ENCODE measurements at regions not wholly inside any gene's neighbourhood (a gene's known extent, or its start where the extent isn't known, plus 50 kb on each side); places are given as distances from the start of the nearest gene placed in this dataset.

DNA sequence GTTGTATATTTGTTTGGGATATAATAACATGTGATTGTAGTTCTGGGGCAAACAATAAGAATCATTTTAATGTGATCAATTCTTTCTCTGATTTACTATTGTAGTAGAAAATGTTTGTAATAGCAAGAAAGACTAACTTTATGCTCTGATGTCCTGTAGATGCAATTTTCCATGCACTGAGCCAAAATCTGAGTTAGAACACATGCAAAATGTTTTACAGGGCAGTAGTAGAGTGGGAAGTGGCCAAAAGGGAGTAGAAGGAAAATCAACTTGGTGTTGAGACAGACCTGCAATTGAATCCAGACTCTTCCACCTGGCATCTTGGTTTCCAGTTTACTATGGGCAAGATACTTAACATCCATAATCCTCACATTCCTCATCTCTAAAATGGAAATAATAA, 93.5 kb upstream of the BMP5 start:
- H3K27me3 ChIP-seq (ENCODE audit: insufficient read depth) = no peaks in the 10 kb centered on the region
- ChIA-PET CTCF (no interaction called here), POLR2A (interaction anchor here (0.5 kb wide), 1 partner anchor 136 kb away, joined by 4 read pairs; no protein-coding TSS in a partner anchor)
- peaks cover 0 to 6% of the 10 kb centered on the region in 2 experiments; a peak in 1 of 4 replicates for H3K4me1 ChIP-seq (ENCODE audit: control insufficient read depth in 1 of 2, insufficient read depth in 2 of 2, low read depth in 1 of 2, low read length in 1 of 2)
- H3K79me2 ChIP-seq (ENCODE audit: insufficient read depth) = no peaks in the 10 kb centered on the region
- no peak overlapping the region for H3K27ac ChIP-seq (ENCODE audit: low read depth in 2 of 2, low read length in 1 of 2)
- H4K20me1 ChIP-seq (ENCODE audit: insufficient read depth) = no peaks in the 10 kb centered on the region
- H2AFZ ChIP-seq (ENCODE audit: low read depth) = no peak overlapping the region
- H3K4me3 ChIP-seq (ENCODE audit: low read depth in 2 of 2, low read length in 1 of 2) = no peak overlapping the region
- no peak overlapping the region for H3K9ac ChIP-seq
- no peaks in the 10 kb centered on the region for H3K9me2 ChIP-seq
- no peak for TF ChIP-seq FOSL2 (IDR thresholded peaks at IDR 0.05; ENCODE audit: borderline replicate concordance, low read depth)
- no peak for TF ChIP-seq FOXJ3 (CRISPR knock-in tag; IDR thresholded peaks at IDR 0.05)
- no peak for TF ChIP-seq NRF1 (IDR thresholded peaks at IDR 0.05; ENCODE audit: low read depth, low read length)
- TF ChIP-seq, protein P1, sequence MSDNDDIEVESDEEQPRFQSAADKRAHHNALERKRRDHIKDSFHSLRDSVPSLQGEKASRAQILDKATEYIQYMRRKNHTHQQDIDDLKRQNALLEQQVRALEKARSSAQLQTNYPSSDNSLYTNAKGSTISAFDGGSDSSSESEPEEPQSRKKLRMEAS (IDR thresholded peaks at IDR 0.05; ENCODE audit: low read depth) = no peak
- TF ChIP-seq EZH2phosphoT487 (IDR thresholded peaks at IDR 0.05; ENCODE audit: borderline replicate concordance, low read depth) = no peak
- TF ChIP-seq RCOR1 (IDR thresholded peaks at IDR 0.05; ENCODE audit: low read length) = no peak
- no peak for TF ChIP-seq PBX3 (IDR thresholded peaks at IDR 0.05)
- TF ChIP-seq, protein P2, sequence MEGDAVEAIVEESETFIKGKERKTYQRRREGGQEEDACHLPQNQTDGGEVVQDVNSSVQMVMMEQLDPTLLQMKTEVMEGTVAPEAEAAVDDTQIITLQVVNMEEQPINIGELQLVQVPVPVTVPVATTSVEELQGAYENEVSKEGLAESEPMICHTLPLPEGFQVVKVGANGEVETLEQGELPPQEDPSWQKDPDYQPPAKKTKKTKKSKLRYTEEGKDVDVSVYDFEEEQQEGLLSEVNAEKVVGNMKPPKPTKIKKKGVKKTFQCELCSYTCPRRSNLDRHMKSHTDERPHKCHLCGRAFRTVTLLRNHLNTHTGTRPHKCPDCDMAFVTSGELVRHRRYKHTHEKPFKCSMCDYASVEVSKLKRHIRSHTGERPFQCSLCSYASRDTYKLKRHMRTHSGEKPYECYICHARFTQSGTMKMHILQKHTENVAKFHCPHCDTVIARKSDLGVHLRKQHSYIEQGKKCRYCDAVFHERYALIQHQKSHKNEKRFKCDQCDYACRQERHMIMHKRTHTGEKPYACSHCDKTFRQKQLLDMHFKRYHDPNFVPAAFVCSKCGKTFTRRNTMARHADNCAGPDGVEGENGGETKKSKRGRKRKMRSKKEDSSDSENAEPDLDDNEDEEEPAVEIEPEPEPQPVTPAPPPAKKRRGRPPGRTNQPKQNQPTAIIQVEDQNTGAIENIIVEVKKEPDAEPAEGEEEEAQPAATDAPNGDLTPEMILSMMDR (IDR thresholded peaks at IDR 0.05) = no peak
- TF ChIP-seq FOXM1 (IDR thresholded peaks at IDR 0.05; ENCODE audit: low read depth) = no peak
- no peak for TF ChIP-seq GABPA (IDR thresholded peaks at IDR 0.05; ENCODE audit: low read depth)
- TF ChIP-seq CHD2 (IDR thresholded peaks at IDR 0.05; ENCODE audit: low read length, partially characterized antibody) = no peak
- TF ChIP-seq SIN3A (IDR thresholded peaks at IDR 0.05; ENCODE audit: borderline replicate concordance, low read depth, low read length) = no peak
- TF ChIP-seq SMC3 (IDR thresholded peaks at IDR 0.05; ENCODE audit: low read depth, low read length) = no peak
- no peak for TF ChIP-seq MXI1 (IDR thresholded peaks at IDR 0.05; ENCODE audit: low read depth, low read length)
- no peak for TF ChIP-seq ZBTB33 (IDR thresholded peaks at IDR 0.05; ENCODE audit: borderline replicate concordance, low read depth)
- TF ChIP-seq TEAD4 (IDR thresholded peaks at IDR 0.05; ENCODE audit: borderline replicate concordance, insufficient read depth) = no peak
- TF ChIP-seq REST (IDR thresholded peaks at IDR 0.05; ENCODE audit: low read depth, low read length) = no peak
- TF ChIP-seq USF2 (IDR thresholded peaks at IDR 0.05; ENCODE audit: borderline replicate concordance, low read depth, low read length) = no peak
- TF ChIP-seq POLR2AphosphoS5 (IDR thresholded peaks at IDR 0.05; ENCODE audit: low read depth, low read length) = no peak
- no peak for DNase-seq
- H3F3A ChIP-seq (replicated peaks; ENCODE audit: insufficient read depth) = no peaks in the 10 kb centered on the region
- no peaks in the 10 kb centered on the region for H3K36me3 ChIP-seq (replicated peaks in 1 of 2; ENCODE audit: control insufficient read depth in 1 of 2, insufficient read depth in 2 of 2, low read length in 1 of 2)
- no peak overlapping the region for H3K4me2 ChIP-seq
- no peaks in the 10 kb centered on the region for H3K9me3 ChIP-seq
